Brain pericyte (primary cell): ENCODE measurements at regions not wholly inside any gene's neighbourhood (a gene's known extent, or its start where the extent isn't known, plus 50 kb on each side); places are given as distances from the start of the nearest gene placed in this dataset.
"Not testable (repeated sequence)": the region's sequence is repeated elsewhere in the genome, so short reads cannot be mapped to it uniquely, and the experiment has no call there.

Experiments
- DNase-seq: peaks from one replicate; pipeline ENCODE4 v3.0.0-alpha.2; 2012; ENCODE audit warnings: low read depth, low spot score

DNA sequence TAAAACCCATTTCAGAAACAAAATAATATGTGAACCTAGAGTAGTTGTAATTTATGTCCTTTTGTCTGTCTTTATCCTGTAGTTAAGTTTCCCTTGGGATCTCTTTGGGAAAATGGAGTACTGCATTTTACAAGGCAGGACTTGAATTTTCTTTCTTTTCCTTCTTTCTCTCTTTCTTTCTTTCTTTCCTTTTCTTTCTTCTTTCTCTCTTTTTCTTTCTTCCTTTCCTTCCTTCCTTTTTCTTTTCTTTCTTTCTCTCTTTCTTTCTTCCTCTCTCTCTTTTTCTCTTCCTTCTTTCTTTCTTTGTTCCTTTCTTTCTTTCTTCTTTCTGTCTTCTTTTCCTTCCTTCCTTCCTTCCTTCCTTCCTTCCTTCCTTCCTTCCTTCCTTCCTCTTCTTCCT, 126.6 kb upstream of the NOTCH2NLA start:
- not testable (repeated sequence) for DNase-seq

GRCh38 chr1:146326863-146327262, 98.0 kb upstream of the NOTCH2NLA start:
- not testable (repeated sequence) for DNase-seq

- DNase-seq: not testable (repeated sequence)
Measured at GRCh38 chr1:146324463-146324862, 95.6 kb upstream of the NOTCH2NLA start.

DNA sequence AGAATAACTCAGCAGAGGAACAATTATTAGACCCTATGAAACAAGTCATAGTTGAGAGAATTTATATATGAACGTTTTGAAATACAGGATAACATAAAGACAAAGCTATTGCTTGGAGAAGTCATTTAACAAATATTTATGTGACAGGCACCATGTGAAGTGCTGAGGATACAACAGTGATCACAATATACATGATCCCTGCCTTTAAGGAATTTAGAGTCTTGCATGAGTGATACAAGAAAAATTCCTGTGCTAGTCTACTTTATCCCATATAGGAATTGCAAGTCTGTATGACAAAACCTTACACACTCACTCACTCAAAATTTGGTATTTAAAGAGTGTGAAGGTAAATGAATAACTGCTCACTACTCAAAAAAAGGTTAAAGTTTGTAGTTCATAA, 94.5 kb upstream of the NOTCH2NLA start:
- not testable (repeated sequence) for DNase-seq

- not testable (repeated sequence) for DNase-seq
Measured at GRCh38 chr1:146322893-146323292, 94.1 kb upstream of the NOTCH2NLA start.

DNA sequence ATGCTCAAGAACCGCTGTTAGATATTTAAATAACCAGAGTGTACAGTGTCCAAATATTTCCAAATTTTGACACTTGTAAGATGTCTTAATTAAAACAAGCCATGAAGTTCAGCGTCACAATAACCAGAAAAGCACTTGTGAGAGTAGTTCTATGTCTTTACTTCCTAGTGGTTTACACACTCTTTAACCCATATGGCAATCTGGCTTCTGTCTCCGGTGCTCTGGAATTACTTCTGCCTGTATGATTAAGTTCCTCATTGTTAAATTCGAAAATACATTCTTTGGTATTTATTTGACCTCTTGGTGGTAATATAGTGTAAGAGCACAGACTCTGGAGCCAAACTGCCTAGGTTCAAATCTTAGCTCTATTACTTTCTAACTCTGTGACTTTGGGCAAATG, 89.9 kb upstream of the NOTCH2NLA start:
- DNase-seq: not testable (repeated sequence)

DNA sequence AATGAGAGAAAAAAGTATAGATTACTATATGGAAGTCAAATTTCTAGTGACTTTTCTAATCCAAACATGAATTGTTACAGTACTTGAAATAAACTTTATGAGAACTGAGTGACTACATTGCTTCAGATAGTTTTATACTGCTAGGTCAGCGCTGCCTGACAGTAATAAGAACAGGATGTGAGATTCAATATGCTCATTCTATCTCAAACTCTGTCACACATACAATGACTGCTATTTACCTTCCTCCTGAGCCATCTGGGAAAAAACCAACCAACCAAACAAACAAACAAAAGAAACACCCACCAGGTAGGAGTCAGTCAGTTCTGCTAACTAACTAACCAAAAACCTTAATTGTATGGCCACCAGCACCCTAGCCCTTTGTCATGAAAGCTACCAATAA, 89.0 kb upstream of the NOTCH2NLA start:
- not testable (repeated sequence) for DNase-seq

DNA sequence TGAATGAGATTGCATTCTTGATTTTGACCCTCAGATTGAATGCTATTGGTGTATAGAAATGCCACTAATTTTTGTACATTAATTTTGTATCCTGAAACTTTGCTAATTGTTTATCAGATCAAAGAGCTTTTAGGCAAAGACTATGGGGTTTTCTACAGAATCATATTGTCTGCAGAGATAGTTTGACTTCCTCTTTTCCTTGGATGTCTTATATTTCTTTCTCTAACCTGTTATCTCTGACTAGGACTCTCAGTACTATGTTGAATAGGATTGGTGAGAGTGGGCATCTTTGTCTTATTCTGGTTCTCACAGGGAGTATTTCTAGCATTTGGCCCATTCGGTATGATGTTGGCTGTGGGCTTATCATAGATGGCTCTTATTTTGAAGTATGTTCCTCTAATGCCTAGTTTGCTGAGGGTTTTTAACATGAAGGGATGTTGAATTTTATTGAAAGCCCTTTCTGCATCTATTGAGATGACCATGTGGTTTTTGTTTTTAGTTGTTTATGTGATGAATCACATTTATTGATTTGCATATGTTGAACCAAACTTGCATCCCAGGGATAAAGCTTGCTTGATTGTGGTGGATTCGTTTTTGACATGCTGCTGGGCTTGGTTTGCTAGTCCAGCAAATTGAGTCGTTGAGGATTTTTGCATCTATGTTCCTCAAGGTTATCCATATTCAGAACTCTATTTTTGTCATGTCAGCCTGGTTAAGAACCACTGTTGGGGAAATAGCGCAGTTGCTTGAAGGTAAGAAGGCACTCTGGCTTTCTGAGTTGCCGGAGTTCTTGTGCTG, 85.8 kb upstream of the NOTCH2NLA start:
- DNase-seq: not testable (repeated sequence)

DNA sequence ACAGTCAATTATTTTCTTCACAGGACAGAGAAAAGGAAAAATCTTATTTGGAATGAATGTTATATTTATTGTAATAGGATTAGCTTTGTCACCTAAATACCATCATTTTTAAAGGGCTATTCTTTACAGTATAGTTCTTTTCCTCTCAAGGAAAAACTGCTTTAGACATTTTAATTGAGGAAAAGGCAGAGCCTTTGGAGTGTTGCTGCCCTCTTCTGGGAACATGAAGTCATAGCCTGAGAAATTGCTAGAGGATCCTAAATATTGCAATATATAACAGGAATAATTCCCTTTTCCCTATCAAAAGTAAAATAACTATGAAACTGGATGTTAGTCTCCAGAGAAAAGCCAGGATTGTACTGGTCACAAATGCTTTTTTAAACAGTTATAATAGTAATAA, 81.8 kb upstream of the NOTCH2NLA start:
- DNase-seq: not testable (repeated sequence)

DNA sequence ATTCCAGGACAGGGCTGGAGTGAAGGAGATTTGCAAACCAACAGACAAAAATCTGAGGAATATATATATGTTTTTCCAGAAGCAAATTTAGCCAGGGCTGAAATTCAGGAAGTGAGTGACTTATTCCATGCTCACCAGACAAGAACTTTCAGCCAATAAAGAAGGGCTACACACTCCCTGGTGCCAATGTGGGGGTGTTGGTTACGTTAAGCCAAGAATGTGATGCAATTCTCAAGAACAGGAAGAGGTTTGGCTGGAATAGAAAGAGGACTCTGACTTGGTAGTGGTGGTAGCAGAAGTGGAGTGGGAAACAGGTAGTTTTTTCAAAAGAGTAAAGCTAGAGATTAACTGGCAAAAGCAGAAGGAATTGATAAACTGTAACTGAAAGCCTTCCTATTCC, 80.6 kb upstream of the NOTCH2NLA start:
- not testable (repeated sequence) for DNase-seq

GRCh38 chr1:146308892-146309291, 80.1 kb upstream of the NOTCH2NLA start:
- not testable (repeated sequence) for DNase-seq

DNA sequence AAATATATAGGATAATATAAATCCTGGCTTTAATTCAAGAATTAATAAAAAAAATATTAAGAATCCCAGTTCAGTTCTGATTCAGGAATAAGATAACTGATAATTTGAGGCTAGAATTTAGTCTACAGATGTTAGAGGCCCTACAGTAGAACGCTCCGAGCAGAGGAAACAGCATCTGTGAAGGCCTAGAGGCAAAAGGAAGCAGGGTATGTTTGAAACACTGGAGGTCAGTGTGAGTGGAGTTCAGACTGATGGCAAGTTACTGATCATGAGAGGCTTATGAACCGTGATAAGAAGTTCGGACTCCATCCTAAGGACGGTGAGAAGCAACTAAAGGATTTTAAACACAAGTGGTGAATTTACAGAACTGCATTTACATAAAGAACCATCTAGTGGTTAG, 79.3 kb upstream of the NOTCH2NLA start:
- DNase-seq: not testable (repeated sequence)

- DNase-seq: not testable (repeated sequence)
Measured at GRCh38 chr1:146307632-146308031, 78.8 kb upstream of the NOTCH2NLA start.

- not testable (repeated sequence) for DNase-seq
Measured at GRCh38 chr1:146306651-146307050, 77.8 kb upstream of the NOTCH2NLA start.

GRCh38 chr1:146305442-146305841, 76.6 kb upstream of the NOTCH2NLA start:
- DNase-seq: not testable (repeated sequence)

DNA sequence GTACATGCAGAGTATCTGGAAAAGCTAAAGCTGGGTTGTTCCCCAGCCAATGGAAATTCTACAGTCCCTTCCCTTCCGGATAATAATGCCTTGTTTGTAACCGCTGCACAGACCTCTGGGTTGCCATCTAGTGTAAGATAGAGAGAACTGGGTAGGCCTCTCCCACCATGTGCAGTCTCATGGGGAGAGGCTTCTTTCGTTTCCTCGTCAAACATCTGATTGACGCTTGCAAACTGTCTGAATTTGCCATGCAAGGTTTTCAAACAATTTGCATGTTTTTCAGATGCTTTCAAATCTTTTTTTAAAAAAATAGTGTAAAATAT, 69.7 kb upstream of the NOTCH2NLA start:
- not testable (repeated sequence) for DNase-seq

- not testable (repeated sequence) for DNase-seq
Measured at GRCh38 chr1:146297781-146298574, 69.2 kb upstream of the NOTCH2NLA start.

- DNase-seq: not testable (repeated sequence)
Measured at GRCh38 chr1:146292940-146293936, 64.4 kb upstream of the NOTCH2NLA start.

DNA sequence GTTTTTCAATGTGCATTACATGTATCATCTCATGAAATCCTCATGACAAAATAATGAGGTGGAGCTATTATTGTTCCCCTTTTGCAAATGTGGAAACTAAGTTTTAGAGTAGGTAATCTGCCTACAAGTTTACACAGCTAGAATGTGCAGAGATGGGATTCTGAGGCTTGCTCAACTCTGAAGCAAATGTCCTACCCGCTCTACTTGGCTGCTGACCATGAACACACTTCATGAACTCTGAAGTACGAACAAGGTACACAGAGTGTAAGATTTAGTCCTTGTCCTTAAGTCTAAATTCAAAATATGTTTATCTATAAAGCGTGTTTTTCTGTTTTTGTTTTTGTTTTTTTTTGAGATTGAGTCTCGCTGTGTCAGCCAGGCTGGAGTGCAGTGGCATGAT, 63.6 kb upstream of the NOTCH2NLA start:
- DNase-seq: not testable (repeated sequence)

GRCh38 chr1:146287881-146288280, 59.1 kb upstream of the NOTCH2NLA start:
- not testable (repeated sequence) for DNase-seq

GRCh38 chr1:146284760-146285159, 55.9 kb upstream of the NOTCH2NLA start:
- DNase-seq: not testable (repeated sequence)

DNA sequence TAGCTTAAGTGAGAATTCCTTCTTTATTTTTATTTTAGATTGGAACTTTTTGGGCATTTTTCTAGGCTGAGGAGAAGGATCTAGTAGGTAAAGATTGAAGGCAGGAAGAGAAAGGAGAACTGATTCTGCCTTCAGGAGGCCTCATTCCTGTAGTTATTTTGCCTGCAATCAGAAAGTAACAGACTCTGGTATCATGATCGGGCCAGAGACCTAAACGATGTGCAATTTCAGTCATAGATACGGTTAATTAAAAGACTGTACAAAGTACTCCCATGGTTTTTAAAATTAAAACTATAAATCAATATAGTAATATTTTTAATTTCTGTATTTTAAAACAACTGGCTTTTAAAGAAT, 54.7 kb upstream of the NOTCH2NLA start:
- not testable (repeated sequence) for DNase-seq
